ENCODE measurements at regions not wholly inside any gene's neighbourhood (a gene's known extent, or its start where the extent isn't known, plus 50 kb on each side); places are given as distances from the start of the nearest gene placed in this dataset.
A peak's percentile ranks its signal among the peaks of the same experiment; 100 is the strongest.

DNA sequence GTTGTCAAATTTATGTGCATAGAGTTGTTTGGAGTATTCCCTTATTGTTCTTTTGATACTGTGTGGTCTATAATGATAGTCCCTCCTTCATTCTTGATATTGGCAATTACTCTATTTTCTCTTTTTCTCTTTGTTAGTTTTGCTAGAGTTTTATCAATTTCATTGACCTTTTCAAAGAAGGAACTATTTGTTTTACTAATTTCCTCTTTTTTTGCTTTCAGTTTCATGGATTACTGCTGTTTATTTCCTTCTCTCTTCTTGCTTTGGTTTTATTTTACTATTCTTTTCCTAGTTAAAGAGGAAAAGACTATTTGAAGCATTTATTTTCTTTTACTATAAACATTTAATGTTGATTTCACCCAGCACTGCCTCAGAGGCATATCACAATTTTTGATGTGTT lies 250.9 kb upstream of the PELI2 start:
- DNase-seq (ENCODE audit: low read depth in 2 of 2): no peak
- Histone ChIP-seq H3K9ac (ENCODE audit: insufficient read depth, low read length) (no peak overlapping the region), H3K9me3 (ENCODE audit: control insufficient read depth, insufficient read depth, low read depth, low read length) (no peaks in the 10 kb centered on the region), H4K20me1 (ENCODE audit: control insufficient read depth, extremely low read depth, insufficient read depth, low read length) (no peaks in the 10 kb centered on the region), H3K4me1 (ENCODE audit: control insufficient read depth, extremely low read depth, insufficient read depth, low read length) (no peaks in the 10 kb centered on the region), H3K4me2 (ENCODE audit: extremely low read depth, insufficient read depth, low read length) (no peak overlapping the region), H3K4me3 (replicated peaks in 1 of 4; ENCODE audit: control extremely low read depth in 1 of 4, insufficient read depth in 1 of 4, low read depth in 3 of 4, low read length in 4 of 4) (no peak overlapping the region), H3K36me3 (ENCODE audit: control insufficient read depth, insufficient read depth, low read length) (no peaks in the 10 kb centered on the region), H3K27ac (ENCODE audit: insufficient read depth, low read length) (no peak overlapping the region), H2AFZ (ENCODE audit: low read length) (no peak overlapping the region), H3K79me2 (ENCODE audit: control insufficient read depth, insufficient read depth, low read length) (no peaks in the 10 kb centered on the region), H3K27me3 (ENCODE audit: control insufficient read depth, insufficient read depth, low read length) (no peaks in the 10 kb centered on the region)
- TF ChIP-seq, protein P1, sequence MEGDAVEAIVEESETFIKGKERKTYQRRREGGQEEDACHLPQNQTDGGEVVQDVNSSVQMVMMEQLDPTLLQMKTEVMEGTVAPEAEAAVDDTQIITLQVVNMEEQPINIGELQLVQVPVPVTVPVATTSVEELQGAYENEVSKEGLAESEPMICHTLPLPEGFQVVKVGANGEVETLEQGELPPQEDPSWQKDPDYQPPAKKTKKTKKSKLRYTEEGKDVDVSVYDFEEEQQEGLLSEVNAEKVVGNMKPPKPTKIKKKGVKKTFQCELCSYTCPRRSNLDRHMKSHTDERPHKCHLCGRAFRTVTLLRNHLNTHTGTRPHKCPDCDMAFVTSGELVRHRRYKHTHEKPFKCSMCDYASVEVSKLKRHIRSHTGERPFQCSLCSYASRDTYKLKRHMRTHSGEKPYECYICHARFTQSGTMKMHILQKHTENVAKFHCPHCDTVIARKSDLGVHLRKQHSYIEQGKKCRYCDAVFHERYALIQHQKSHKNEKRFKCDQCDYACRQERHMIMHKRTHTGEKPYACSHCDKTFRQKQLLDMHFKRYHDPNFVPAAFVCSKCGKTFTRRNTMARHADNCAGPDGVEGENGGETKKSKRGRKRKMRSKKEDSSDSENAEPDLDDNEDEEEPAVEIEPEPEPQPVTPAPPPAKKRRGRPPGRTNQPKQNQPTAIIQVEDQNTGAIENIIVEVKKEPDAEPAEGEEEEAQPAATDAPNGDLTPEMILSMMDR (conservative IDR thresholded peaks at IDR 0.05 in 1 of 2, IDR thresholded peaks at IDR 0.05 in 1 of 2; ENCODE audit: low read depth in 1 of 2, low read length in 2 of 2): no peak

DNA sequence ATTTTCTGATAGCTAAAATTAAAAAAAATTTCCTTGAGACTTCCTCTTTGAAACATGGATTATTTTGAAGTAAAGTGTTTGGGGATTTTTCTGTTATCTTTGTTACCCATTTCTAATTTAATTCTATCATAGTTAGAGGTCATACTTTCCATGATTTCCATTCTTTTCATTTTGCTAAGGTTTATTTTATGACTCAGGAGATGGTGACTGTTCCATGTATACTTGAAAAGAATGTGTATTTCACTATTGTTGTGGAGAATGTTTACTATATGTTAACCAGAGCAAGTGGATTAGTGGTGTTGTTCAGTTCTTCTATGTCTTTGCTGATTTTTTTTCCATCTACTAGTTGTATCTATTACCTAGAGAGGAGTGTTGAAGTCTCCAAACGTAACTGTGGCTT lies 250.5 kb upstream of the PELI2 start:
- TF ChIP-seq, protein P1 (conservative IDR thresholded peaks at IDR 0.05 in 1 of 2, IDR thresholded peaks at IDR 0.05 in 1 of 2; ENCODE audit: low read depth in 1 of 2, low read length in 2 of 2): no peak

DNA sequence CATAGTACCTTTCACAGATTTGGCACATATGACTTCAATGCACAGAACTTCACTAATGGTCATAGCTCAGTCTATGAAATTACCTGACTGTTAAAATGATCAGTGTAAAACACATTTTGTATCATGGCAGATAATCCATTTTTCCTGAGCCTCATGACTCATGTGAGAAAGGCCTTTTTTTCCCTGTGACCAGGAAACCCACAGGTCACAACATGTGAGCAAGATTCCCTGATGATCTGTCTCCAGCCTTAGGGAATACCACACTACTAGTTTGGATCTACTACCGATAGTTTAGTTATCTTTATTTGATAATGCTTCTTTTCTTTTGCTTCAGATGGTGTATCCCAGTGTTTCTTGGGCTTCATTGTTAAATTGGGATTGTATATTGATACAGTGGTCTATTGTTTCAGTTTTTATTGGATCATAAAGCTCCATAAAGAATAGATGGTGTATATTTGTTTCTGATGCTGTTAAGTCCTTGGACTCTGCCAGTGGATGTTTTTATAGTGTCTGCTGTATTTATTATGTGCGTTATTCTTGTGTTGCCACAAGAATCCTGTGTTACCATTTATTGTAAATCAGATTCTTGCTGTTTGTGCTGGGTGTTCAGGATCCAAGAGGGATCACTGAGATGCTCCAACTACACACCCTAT lies 248.7 kb upstream of the PELI2 start:
- TF ChIP-seq EZH2 (IDR thresholded peaks at IDR 0.05; ENCODE audit: low read length, missing control alignments): no peak
- TF ChIP-seq, protein P1 (conservative IDR thresholded peaks at IDR 0.05 in 1 of 2, IDR thresholded peaks at IDR 0.05 in 1 of 2; ENCODE audit: low read depth in 1 of 2, low read length in 2 of 2): no peak
- no peak overlapping the region for H3K4me2 ChIP-seq (ENCODE audit: extremely low read depth, insufficient read depth, low read length)
- no peaks in the 10 kb centered on the region for H3K79me2 ChIP-seq (ENCODE audit: control insufficient read depth, insufficient read depth, low read length)
- H2AFZ ChIP-seq (ENCODE audit: low read length): no peak overlapping the region
- H3K9me3 ChIP-seq (ENCODE audit: control insufficient read depth, insufficient read depth, low read depth, low read length): no peaks in the 10 kb centered on the region
- peak in 1 of 2 donors; percentile 2 for DNase-seq (ENCODE audit: low read depth in 2 of 2)
- H4K20me1 ChIP-seq (ENCODE audit: control insufficient read depth, extremely low read depth, insufficient read depth, low read length): no peaks in the 10 kb centered on the region
- no peaks in the 10 kb centered on the region for H3K36me3 ChIP-seq (ENCODE audit: control insufficient read depth, insufficient read depth, low read length)
- no peak overlapping the region for H3K27ac ChIP-seq (ENCODE audit: insufficient read depth, low read length)
- H3K4me1 ChIP-seq (ENCODE audit: control insufficient read depth, extremely low read depth, insufficient read depth, low read length): no peaks in the 10 kb centered on the region
- no peaks in the 10 kb centered on the region for H3K27me3 ChIP-seq (ENCODE audit: control insufficient read depth, insufficient read depth, low read length)
- H3K4me3 ChIP-seq (replicated peaks in 1 of 4; ENCODE audit: control extremely low read depth in 1 of 4, insufficient read depth in 1 of 4, low read depth in 3 of 4, low read length in 4 of 4): no peak overlapping the region
- no peak overlapping the region for H3K9ac ChIP-seq (ENCODE audit: insufficient read depth, low read length)

More for the DNA sequence above, 250.5 kb upstream of the PELI2 start:
- Histone ChIP-seq H3K4me2 (ENCODE audit: extremely low read depth, insufficient read depth, low read length) (no peak overlapping the region), H3K4me3 (replicated peaks in 1 of 4; ENCODE audit: control extremely low read depth in 1 of 4, insufficient read depth in 1 of 4, low read depth in 3 of 4, low read length in 4 of 4) (no peak overlapping the region), H4K20me1 (ENCODE audit: control insufficient read depth, extremely low read depth, insufficient read depth, low read length) (no peaks in the 10 kb centered on the region), H2AFZ (ENCODE audit: low read length) (no peak overlapping the region), H3K4me1 (ENCODE audit: control insufficient read depth, extremely low read depth, insufficient read depth, low read length) (no peaks in the 10 kb centered on the region), H3K27ac (ENCODE audit: insufficient read depth, low read length) (no peak overlapping the region), H3K36me3 (ENCODE audit: control insufficient read depth, insufficient read depth, low read length) (no peaks in the 10 kb centered on the region), H3K9ac (ENCODE audit: insufficient read depth, low read length) (no peak overlapping the region), H3K27me3 (ENCODE audit: control insufficient read depth, insufficient read depth, low read length) (no peaks in the 10 kb centered on the region), H3K79me2 (ENCODE audit: control insufficient read depth, insufficient read depth, low read length) (no peaks in the 10 kb centered on the region), H3K9me3 (ENCODE audit: control insufficient read depth, insufficient read depth, low read depth, low read length) (no peaks in the 10 kb centered on the region)
- DNase-seq (ENCODE audit: low read depth in 2 of 2): peak in 1 of 2 donors; percentile 55
